NCI-H748 treated with DMSO at 0.1 percent for 48 hours (cell line): ENCODE measurements at regions not wholly inside any gene's neighbourhood (a gene's known extent, or its start where the extent isn't known, plus 50 kb on each side); places are given as distances from the start of the nearest gene placed in this dataset.
"Not testable (repeated sequence)": the region's sequence is repeated elsewhere in the genome, so short reads cannot be mapped to it uniquely, and the experiment has no call there.

Experiments
- DNase-seq: peaks from one replicate; lab custom pipeline; 2025; lab: John Stamatoyannopoulos, UW

- no peak for DNase-seq
Observed at GRCh38 chr6:141780296-141780695, 352.4 kb upstream of the GJE1 start.

GRCh38 chr6:141764388-141764787 is 368.3 kb upstream of the GJE1 start:
- DNase-seq, result no peak

- no peak for DNase-seq
Observed at GRCh38 chr6:141758430-141758829, 374.3 kb upstream of the GJE1 start.

- DNase-seq, result no peak
Observed at GRCh38 chr6:141753180-141753579, 379.5 kb upstream of the GJE1 start.

GRCh38 chr6:141752677-141753076 is 380.0 kb upstream of the GJE1 start:
- DNase-seq, result no peak

- DNase-seq, result not testable (repeated sequence)
Observed at GRCh38 chr6:141746324-141746723, 386.4 kb upstream of the GJE1 start.

- DNase-seq, result no peak
Observed at GRCh38 chr6:141744971-141745370, 387.8 kb upstream of the GJE1 start.

- DNase-seq, result no peak
Observed at GRCh38 chr6:141744194-141744925, 388.4 kb upstream of the GJE1 start.

GRCh38 chr6:141736104-141736503 is 396.6 kb upstream of the GJE1 start:
- DNase-seq, result no peak

GRCh38 chr6:141735126-141735525 is 397.6 kb upstream of the GJE1 start:
- no peak for DNase-seq

- DNase-seq, result no peak
Observed at GRCh38 chr6:141734071-141734840, 398.5 kb upstream of the GJE1 start.

- no peak for DNase-seq
Observed at GRCh38 chr6:141729146-141729545, 403.6 kb upstream of the GJE1 start.

- DNase-seq, result no peak
Observed at GRCh38 chr6:141728330-141728729, 404.4 kb upstream of the GJE1 start.

GRCh38 chr6:141726248-141726647 is 406.5 kb upstream of the GJE1 start:
- DNase-seq, result no peak

GRCh38 chr6:141724731-141725130 is 408.0 kb upstream of the GJE1 start:
- DNase-seq, result no peak

- DNase-seq, result no peak
Observed at GRCh38 chr6:141719476-141719875, 413.2 kb upstream of the GJE1 start.

- DNase-seq, result no peak
Observed at GRCh38 chr6:141705431-141705830, 427.3 kb upstream of the GJE1 start.

- DNase-seq, result no peak
Observed at GRCh38 chr6:141704151-141704550, 428.6 kb upstream of the GJE1 start.

GRCh38 chr6:141701732-141702131 is 431.0 kb upstream of the GJE1 start:
- DNase-seq, result no peak

GRCh38 chr6:141700819-141701218 is 431.9 kb upstream of the GJE1 start:
- no peak for DNase-seq

GRCh38 chr6:141688916-141689315 is 443.8 kb upstream of the GJE1 start:
- no peak for DNase-seq

GRCh38 chr6:141685416-141685815 is 447.3 kb upstream of the GJE1 start:
- DNase-seq, result no peak

GRCh38 chr6:141682391-141682790 is 450.3 kb upstream of the GJE1 start:
- DNase-seq, result no peak
